Mucosa of descending colon (tissue), 3 donors: ENCODE measurements at regions not wholly inside any gene's neighbourhood (a gene's known extent, or its start where the extent isn't known, plus 50 kb on each side); places are given as distances from the start of the nearest gene placed in this dataset.
"Not testable (repeated sequence)": the region's sequence is repeated elsewhere in the genome, so short reads cannot be mapped to it uniquely, and the experiment has no call there.

Source experiments
- ATAC-seq: fragments of 200-7000 bp; cut with Tn5 transposase; one replicate; pipeline ENCODE4 v1.9.1; 2020; ENCODE audit warnings: mild to moderate bottlenecking, moderate library complexity
- DNase-seq, 3 donors: peaks; one replicate each; pipeline ENCODE4 v3.0.0-alpha.2; 2020
- H3K36me3 ChIP-seq: fragments of 200-600 bp; one replicate; pipeline ENCODE4 v1.8.0; 2021; ENCODE audit warnings: low read depth, mild to moderate bottlenecking
- H3K4me1 ChIP-seq: fragments of 200-600 bp; one replicate; pipeline ENCODE4 v1.8.0; 2021; ENCODE audit warnings: low read depth, mild to moderate bottlenecking
- H3K4me3 ChIP-seq: fragments of 200-600 bp; one replicate; pipeline ENCODE4 v1.8.0; 2021; ENCODE audit warnings: mild to moderate bottlenecking
- H3K9me3 ChIP-seq: fragments of 200-600 bp; one replicate; pipeline ENCODE4 v1.8.0; 2021; ENCODE audit warnings: mild to moderate bottlenecking
- intact Hi-C, 2 donors: fragments of 100-400 bp; cut with DNase I in 1 of 2; cut with micrococcal nuclease in 1 of 2; formaldehyde crosslinking; loops; one replicate each; pipeline versions ENCODE4 v1.11.0 to v1.11.1; 2022; cut with DNase I, micrococcal nuclease
- TF ChIP-seq, protein P1 (sequence below): fragments of 200-600 bp; IDR thresholded peaks from one replicate; pipeline ENCODE4 v1.8.0; 2022; ENCODE audit warnings: antibody characterized with exemption, mild to moderate bottlenecking
- donor health status: DM: no; HTN: no; CAD: no; lungs with moderate emphysema.
- donor health status: DM: no; HTN: no; CAD: no.
- donor health status: DM: no; HTN: yes; CAD: no.

DNA sequence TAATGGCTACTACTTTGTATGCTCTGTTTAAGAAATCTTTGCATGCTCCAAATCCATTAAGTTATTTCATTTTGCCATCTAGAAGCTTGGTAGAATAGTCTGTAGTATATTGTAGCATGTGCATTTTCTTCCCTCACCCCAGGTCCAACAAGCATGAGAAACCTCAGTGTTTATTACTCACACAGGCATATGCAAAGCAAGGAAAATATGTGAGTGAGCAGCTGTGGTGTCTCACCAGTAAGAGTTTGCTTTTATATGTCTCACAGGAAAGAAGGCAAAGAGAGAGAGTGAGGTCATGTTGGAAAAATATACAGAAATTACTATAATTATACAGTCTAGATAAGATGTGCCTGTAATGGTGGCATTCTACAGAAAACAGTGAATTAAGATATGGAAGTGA, 312.5 kb downstream of the C3orf38 start:
- ATAC-seq (no peak), DNase-seq (no peak)
- intact Hi-C loops, result no loop called here
- Histone ChIP-seq H3K9me3 (no peaks in the 10 kb centered on the region), H3K4me1 (no peaks in the 10 kb centered on the region), H3K36me3 (no peaks in the 10 kb centered on the region), H3K4me3 (no peak overlapping the region)
- TF ChIP-seq, protein P1, sequence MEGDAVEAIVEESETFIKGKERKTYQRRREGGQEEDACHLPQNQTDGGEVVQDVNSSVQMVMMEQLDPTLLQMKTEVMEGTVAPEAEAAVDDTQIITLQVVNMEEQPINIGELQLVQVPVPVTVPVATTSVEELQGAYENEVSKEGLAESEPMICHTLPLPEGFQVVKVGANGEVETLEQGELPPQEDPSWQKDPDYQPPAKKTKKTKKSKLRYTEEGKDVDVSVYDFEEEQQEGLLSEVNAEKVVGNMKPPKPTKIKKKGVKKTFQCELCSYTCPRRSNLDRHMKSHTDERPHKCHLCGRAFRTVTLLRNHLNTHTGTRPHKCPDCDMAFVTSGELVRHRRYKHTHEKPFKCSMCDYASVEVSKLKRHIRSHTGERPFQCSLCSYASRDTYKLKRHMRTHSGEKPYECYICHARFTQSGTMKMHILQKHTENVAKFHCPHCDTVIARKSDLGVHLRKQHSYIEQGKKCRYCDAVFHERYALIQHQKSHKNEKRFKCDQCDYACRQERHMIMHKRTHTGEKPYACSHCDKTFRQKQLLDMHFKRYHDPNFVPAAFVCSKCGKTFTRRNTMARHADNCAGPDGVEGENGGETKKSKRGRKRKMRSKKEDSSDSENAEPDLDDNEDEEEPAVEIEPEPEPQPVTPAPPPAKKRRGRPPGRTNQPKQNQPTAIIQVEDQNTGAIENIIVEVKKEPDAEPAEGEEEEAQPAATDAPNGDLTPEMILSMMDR, result no peak

DNA sequence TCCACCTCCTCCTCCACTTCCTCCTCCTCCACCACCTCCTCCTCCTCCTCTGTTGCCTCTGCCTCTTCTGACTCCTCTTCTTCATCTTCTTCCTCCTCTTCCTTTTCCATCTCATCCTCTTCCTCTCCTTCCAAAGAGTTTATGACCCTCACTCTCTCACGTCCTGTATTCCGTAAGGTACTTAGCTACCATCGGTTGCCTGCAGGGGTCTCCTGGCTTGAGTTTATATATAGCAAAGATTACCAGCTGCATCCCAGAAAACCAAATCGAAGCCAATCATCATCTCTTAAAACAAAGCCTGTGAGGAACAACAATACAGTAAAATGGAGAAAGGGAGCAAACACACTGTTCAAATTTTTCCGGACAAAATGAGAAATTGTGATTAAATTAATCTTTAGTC, 317.4 kb downstream of the C3orf38 start:
- Histone ChIP-seq H3K4me1 (no peaks in the 10 kb centered on the region), H3K9me3 (no peaks in the 10 kb centered on the region), H3K4me3 (no peak overlapping the region), H3K36me3 (no peaks in the 10 kb centered on the region)
- no peak for DNase-seq
- intact Hi-C loops, result no loop called here
- TF ChIP-seq, protein P1, result no peak
- ATAC-seq, result no peak

DNA sequence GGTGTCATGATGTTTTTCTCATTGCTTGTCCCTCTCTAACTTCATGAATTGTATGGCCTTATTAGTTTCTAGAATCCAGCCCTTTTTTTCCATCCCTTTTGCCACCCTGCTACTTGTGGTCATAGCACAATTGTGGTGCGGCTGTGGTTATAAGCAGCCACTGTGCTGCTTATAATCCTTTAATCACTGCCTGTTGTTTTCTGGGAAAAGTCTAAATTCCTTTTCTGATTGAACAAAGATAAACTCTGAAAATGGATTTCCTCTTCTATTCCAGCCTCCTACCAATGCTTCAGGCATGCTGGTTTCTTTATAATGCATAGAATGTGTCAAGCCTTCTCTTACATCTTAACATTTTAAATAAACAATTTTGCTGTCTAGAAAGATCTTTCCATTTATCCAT, 319.5 kb downstream of the C3orf38 start:
- ATAC-seq (no peak), DNase-seq (no peak)
- H3K9me3 ChIP-seq, result no peaks in the 10 kb centered on the region
- no peaks in the 10 kb centered on the region for H3K36me3 ChIP-seq
- no peaks in the 10 kb centered on the region for H3K4me1 ChIP-seq
- TF ChIP-seq, protein P1, result no peak
- intact Hi-C loops, result no loop called here
- no peak overlapping the region for H3K4me3 ChIP-seq

DNA sequence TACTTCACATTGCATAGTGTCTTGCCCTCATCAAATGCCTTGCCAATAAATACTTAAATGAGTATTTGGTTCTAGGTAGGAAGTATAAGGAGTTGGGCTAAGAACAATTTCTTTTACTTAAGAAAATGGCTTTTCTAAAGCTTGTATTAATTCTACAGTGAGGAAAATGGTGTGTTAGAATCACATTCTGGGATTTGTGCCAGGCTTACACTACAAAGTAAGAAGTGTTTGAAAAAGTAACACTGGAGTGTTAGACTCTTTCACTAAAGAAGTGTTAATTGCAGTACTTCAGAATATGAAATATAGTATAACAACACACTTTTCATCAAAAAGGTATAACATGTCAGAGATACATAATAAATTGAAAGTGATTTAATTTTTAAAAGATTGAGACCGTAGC, 328.7 kb downstream of the C3orf38 start:
- H3K36me3 ChIP-seq, result no peaks in the 10 kb centered on the region
- intact Hi-C loops, result no loop called here
- H3K9me3 ChIP-seq, result no peaks in the 10 kb centered on the region
- no peak overlapping the region for H3K4me3 ChIP-seq
- DNase-seq (no peak), ATAC-seq (no peak)
- no peaks in the 10 kb centered on the region for H3K4me1 ChIP-seq
- TF ChIP-seq, protein P1, result no peak

DNA sequence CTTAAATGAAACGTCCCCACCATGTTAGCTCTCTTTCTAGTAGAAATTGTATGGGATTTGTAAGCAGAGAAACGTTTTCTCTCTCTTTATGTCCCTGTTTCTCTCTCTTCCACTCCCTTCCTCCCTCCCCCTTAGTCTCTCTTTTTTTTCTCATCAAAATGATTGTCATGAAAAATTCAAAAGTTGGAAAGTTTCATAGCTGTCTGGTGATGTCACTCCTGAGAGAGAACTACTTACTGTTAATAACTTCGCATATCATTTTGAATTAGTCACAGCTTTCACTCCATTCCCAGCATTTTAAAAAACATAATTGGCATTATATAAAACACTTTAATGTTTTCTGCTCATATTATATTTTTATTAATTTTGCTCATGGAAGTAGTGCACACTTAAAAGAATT, 331.1 kb downstream of the C3orf38 start:
- no peaks in the 10 kb centered on the region for H3K36me3 ChIP-seq
- DNase-seq (no peak), ATAC-seq (no peak)
- H3K4me3 ChIP-seq, result no peak overlapping the region
- no peaks in the 10 kb centered on the region for H3K9me3 ChIP-seq
- no peaks in the 10 kb centered on the region for H3K4me1 ChIP-seq
- intact Hi-C loops, result no loop called here
- TF ChIP-seq, protein P1, result no peak

DNA sequence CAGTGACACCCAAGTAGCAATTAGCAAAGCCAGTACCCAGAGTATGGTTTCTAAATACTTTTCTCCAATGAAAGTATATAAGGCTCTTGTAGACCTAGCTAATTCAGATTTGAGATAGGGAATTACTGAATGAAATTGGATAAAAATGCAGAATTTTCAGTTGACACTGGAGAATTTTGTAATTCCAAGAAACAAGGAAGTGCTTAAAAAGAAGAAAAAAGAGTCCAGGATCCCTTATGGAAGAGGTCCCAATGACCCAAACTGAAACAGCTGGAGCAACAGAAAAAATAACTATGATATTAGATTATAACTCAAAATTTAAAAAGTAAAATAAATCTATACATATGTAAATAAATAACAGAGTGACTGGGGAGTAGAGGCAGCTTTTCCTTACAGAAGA, 335.2 kb downstream of the C3orf38 start:
- DNase-seq (no peak), ATAC-seq (no peak)
- H3K9me3 ChIP-seq, result no peaks in the 10 kb centered on the region
- no peaks in the 10 kb centered on the region for H3K36me3 ChIP-seq
- TF ChIP-seq, protein P1, result no peak
- intact Hi-C loops, result no loop called here
- no peak overlapping the region for H3K4me3 ChIP-seq
- H3K4me1 ChIP-seq, result no peaks in the 10 kb centered on the region

DNA sequence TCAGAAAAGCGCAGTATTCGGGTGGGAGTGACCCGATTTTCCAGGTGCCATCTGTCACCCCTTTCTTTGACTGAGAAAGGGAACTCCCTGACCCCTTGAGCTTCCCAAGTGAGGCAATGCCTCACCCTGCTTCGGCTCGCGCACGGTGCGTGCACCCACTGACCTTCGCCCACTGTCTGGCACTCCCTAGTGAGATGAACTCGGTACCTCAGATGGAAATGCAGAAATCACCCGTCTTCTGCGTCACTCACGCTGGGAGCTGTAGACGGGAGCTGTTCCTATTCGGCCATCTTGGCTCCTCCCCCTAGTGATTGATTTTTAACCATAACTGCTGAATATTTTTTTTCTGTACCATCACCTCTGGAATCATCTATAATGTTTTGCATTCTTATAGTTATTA, 359.1 kb downstream of the C3orf38 start:
- H3K9me3 ChIP-seq, intact Hi-C loops, H3K4me3 ChIP-seq, ATAC-seq, H3K36me3 ChIP-seq, H3K4me1 ChIP-seq: not testable (repeated sequence)
- peak; percentile 20 to 64 (median 40) for DNase-seq
